Lower leg skin (tissue), 3 donors: ENCODE measurements at regions not wholly inside any gene's neighbourhood (a gene's known extent, or its start where the extent isn't known, plus 50 kb on each side); places are given as distances from the start of the nearest gene placed in this dataset.

ENCODE experiments used
- CTCF ChIP-seq, 3 donors: fragments of 450-650 bp; IDR thresholded peaks; one replicate each; pipeline ENCODE4 v1.5.1; 2016; ENCODE audit warnings: antibody characterized with exemption in 3 of 3, mild to moderate bottlenecking in 3 of 3, moderate library complexity in 2 of 3
- POLR2A ChIP-seq, 2 donors: fragments of 450-650 bp; IDR thresholded peaks; one replicate each; pipeline ENCODE4 v1.6.1; 2016 to 2017; ENCODE audit warnings: antibody characterized with exemption in 2 of 2, mild to moderate bottlenecking in 1 of 2, moderate library complexity in 1 of 2

- no peak for TF ChIP-seq POLR2A (IDR thresholded peaks at IDR 0.05)
- no peak for TF ChIP-seq CTCF (IDR thresholded peaks at IDR 0.05)
These were observed 384.1 kb downstream of the GATA3 start for GRCh38 chr10:8438603-8439002.
